Heart left ventricle (tissue), 16 donors: ENCODE measurements at regions not wholly inside any gene's neighbourhood (a gene's known extent, or its start where the extent isn't known, plus 50 kb on each side); places are given as distances from the start of the nearest gene placed in this dataset.

Experiments used
- ATAC-seq, 4 donors: fragments of 200-7000 bp; cut with Tn5 transposase; one replicate each; pipeline ENCODE4 v1.9.1; 2020 to 2022; ENCODE audit warnings: moderate library complexity in 4 of 4, mild to moderate bottlenecking in 3 of 4, moderate number of reproducible peaks in 1 of 4
- DNase-seq, 5 donors: peaks; one replicate each; pipeline ENCODE4 v3.0.0-alpha.2; 2020
- H3K27ac ChIP-seq, 12 donors: fragments of 200-600 bp; sonication (generic) in 4 of 12; one replicate each; pipeline versions ENCODE4 v1.5.0 to v1.8.0; 2016 to 2022; ENCODE audit warnings: mild to moderate bottlenecking in 2 of 12
- H3K27me3 ChIP-seq, 9 donors: fragments of 200-600 bp; sonication (generic) in 2 of 9; one replicate each; pipeline versions ENCODE4 v1.5.1 to v1.8.0; 2016 to 2022; ENCODE audit warnings: mild to moderate bottlenecking in 3 of 9
- H3K36me3 ChIP-seq, 9 donors: fragments of 200-600 bp; sonication (generic) in 2 of 9; one replicate each; pipeline versions ENCODE4 v1.5.0 to v1.8.0; 2018 to 2022; ENCODE audit warnings: mild to moderate bottlenecking in 2 of 9
- H3K4me1 ChIP-seq, 12 donors: fragments of 200-600 bp; sonication (generic) in 4 of 12; one replicate each; pipeline versions ENCODE4 v1.5.0 to v1.8.0; 2016 to 2022; ENCODE audit warnings: mild to moderate bottlenecking in 3 of 12
- H3K4me3 ChIP-seq, 12 donors: fragments of 200-600 bp; sonication (generic) in 4 of 12; one replicate each; pipeline versions ENCODE4 v1.5.0 to v1.8.0; 2017 to 2022; ENCODE audit warnings: mild to moderate bottlenecking in 9 of 12, moderate library complexity in 4 of 12
- H3K9me3 ChIP-seq, 12 donors: fragments of 200-600 bp; sonication (generic) in 4 of 12; one replicate each; pipeline versions ENCODE4 v1.5.0 to v1.8.0; 2016 to 2022; ENCODE audit warnings: mild to moderate bottlenecking in 1 of 12
- CTCF ChIP-seq, 12 donors: fragments of 200-600 bp; sonication (generic) in 4 of 12; IDR thresholded peaks; one replicate each; pipeline versions ENCODE4 v1.5.0 to v1.8.0; 2018 to 2022; ENCODE audit warnings: antibody characterized with exemption in 12 of 12, mild to moderate bottlenecking in 5 of 12
- POLR2A ChIP-seq, 2 donors: fragments of 450-650 bp; IDR thresholded peaks; one replicate each; pipeline ENCODE4 v1.6.1; 2017; ENCODE audit warnings: antibody characterized with exemption in 2 of 2, mild to moderate bottlenecking in 2 of 2, moderate library complexity in 2 of 2
- WGBS, 4 donors: extraction: QIAGEN DNeasy Blood & Tissue Kit in 2 of 4; methylation state at CpG; one replicate each; pipeline versions ENCODE4 v1.1.5 to v1.1.7; 2013 to 2018; 5-methylcytosine and 5-hydroxymethylcytosine counted together
- intact Hi-C, 10 donors: fragments of 100-400 bp; cut with DNase I; formaldehyde crosslinking; loops; one replicate each; pipeline versions ENCODE4 v1.11.1 to v1.14.2; 2022
- donor health status: ischemic (EF 13 %, LVEDD 7.1; RV severe dilation, severe dysfunction).
- donor health status: healthy with polysubstance abuse.
- donor health status: DM: no; HTN: yes; CAD: no.
- donor health status: DM: no; HTN: no; CAD: no.
- donor health status: ischemic (EF 25% LVEDD 6.9; RV normal size, moderate dysfunction).
- donor health status: ischemic (EF 25% LVEDD 5.7; RV mildly dilated, moderate dysfunction).
- donor health status: healthy.
- donor health status: DM: yes; HTN: yes; CAD: no.
- donor health status: ischemic (EF 35%, LVEDD 5.7; RV mildly dilated, moderate dysfunction).
- donor health status: nonischemic (EF 11% LVEDD 7.7; RV severe dilation, severe dysfunction).
- donor health status: DM: yes; HTN: yes; CAD: no.
- donor health status: PGD.
- donor health status: ischemic (EF 29% LVEDD 5.4; RV normal size, mild dysfunction).
- donor health status: nonischemic (EF 23%, LVEDD 6.1; RV moderate dilation, normal function).

DNA sequence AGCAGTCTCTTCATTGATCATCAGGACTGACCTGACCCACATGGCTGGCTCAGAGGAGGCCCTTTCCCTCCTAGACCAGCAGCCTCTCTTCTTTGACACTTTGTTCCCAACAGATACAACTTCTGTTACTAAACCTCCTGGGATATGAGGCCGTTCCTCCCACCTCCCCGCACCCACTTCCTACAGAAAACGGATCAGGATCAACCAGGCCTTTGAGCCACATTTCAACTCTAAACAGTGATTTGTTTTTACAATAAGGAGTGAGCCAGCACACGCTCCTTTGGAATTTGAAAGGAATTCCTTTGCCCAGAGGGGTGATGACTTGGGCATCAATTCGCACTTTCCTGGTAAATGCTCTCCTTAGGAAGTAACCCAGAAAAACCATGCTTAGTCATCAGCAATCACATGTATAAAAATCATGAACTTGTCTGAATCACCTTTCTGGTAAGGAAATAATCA lies 180.4 kb downstream of the FAM124B start:
- no peak for TF ChIP-seq POLR2A (IDR thresholded peaks at IDR 0.05)
- TF ChIP-seq CTCF (IDR thresholded peaks at IDR 0.05): no peak
- ATAC-seq (no peak), DNase-seq (no peak)
- Histone ChIP-seq H3K4me1 (peaks cover 0 to 12% (median 0%) of the 10 kb centered on the region in 12 donors), H3K9me3 (peaks cover 0 to 10% (median 0%) of the 10 kb centered on the region in 12 donors), H3K27ac (peak overlapping the region in 1 of 12 donors; percentile 32), H3K36me3 (no peaks in the 10 kb centered on the region), H3K4me3 (no peak overlapping the region), H3K27me3 (no peaks in the 10 kb centered on the region)
- WGBS, 4 donors: 41 to 45% (median 44%) methylated on average over 5 of the region's 5 CpGs
- intact Hi-C loops: no loop called here

DNA sequence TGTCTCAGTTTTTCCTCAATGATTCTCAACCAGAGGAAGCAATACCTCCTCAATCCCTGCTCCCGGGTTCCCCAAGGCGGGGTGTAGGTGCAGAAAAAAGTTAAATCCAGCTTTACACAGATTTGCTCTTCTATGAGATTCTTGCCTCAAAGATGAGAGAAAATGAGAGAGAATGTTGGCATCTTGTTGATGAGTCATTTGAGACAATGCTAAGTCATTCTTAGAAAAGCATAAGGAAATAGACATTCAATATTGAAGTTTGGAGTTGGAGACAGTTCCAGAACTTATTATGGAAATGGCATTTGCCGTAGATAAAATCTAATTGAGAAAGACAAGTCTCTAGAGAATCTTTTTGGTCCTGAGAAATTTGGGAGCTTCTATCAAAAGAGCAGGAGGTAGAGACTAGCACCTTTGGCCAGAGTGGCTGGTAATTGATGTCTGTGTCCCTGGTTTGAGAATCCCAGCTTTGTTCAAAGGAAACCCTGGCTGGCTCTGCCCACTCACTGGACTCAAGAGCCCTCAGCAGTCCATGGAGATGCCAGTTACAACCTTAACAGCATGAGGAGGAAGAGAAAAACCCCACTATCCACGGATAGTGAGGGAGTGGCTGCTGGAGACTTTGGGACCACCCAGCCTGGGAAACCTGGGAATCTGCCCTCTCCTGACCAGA lies 181.2 kb downstream of the FAM124B start:
- intact Hi-C loops: no loop called here
- Histone ChIP-seq H3K9me3 (peaks cover 0 to 10% (median 0%) of the 10 kb centered on the region in 12 donors), H3K4me3 (no peak overlapping the region), H3K4me1 (peaks cover 0 to 12% (median 0%) of the 10 kb centered on the region in 12 donors), H3K27ac (no peak overlapping the region), H3K36me3 (no peaks in the 10 kb centered on the region), H3K27me3 (no peaks in the 10 kb centered on the region)
- no peak for DNase-seq
- TF ChIP-seq CTCF (IDR thresholded peaks at IDR 0.05): no peak
- no peak for TF ChIP-seq POLR2A (IDR thresholded peaks at IDR 0.05)
- 57 to 79% (median 61%) methylated on average over 4 of the region's 4 CpGs for WGBS, 4 donors
- no peak for ATAC-seq

- Histone ChIP-seq H3K27me3 (no peaks in the 10 kb centered on the region), H3K27ac (no peak overlapping the region), H3K4me1 (peaks cover 0 to 12% (median 0%) of the 10 kb centered on the region in 12 donors), H3K36me3 (no peaks in the 10 kb centered on the region), H3K4me3 (no peak overlapping the region), H3K9me3 (peaks cover 0 to 10% (median 0%) of the 10 kb centered on the region in 12 donors)
- intact Hi-C loops: no loop called here
- WGBS, 4 donors: 65 to 78% (median 67%) methylated on average over 5 of the region's 5 CpGs
- DNase-seq: no peak
- no peak for ATAC-seq
- TF ChIP-seq CTCF (IDR thresholded peaks at IDR 0.05) (no peak), POLR2A (IDR thresholded peaks at IDR 0.05) (no peak)
These were observed 180.7 kb upstream of the SERPINE2 start for GRCh38 chr2:224219781-224220180.

GRCh38 chr2:224217962-224218347 lies 178.9 kb upstream of the SERPINE2 start:
- intact Hi-C loops: no loop called here
- ATAC-seq: peak in 3 of 4 donors; percentile 53 to 89 (median 58)
- WGBS, 4 donors: 32 to 37% (median 34%) methylated on average over 3 of the region's 3 CpGs
- no peaks in the 10 kb centered on the region for H3K27me3 ChIP-seq
- H3K4me1 ChIP-seq: peaks cover 0 to 8% (median 0%) of the 10 kb centered on the region in 12 donors
- no peak overlapping the region for H3K4me3 ChIP-seq
- peaks cover 0 to 10% (median 0%) of the 10 kb centered on the region in 12 donors for H3K9me3 ChIP-seq
- DNase-seq: peak in 4 of 5 donors; percentile 23 to 52 (median 30)
- no peaks in the 10 kb centered on the region for H3K36me3 ChIP-seq
- H3K27ac ChIP-seq: peak overlapping the region in 1 of 12 donors; percentile 29
- TF ChIP-seq POLR2A (IDR thresholded peaks at IDR 0.05) (no peak), CTCF (IDR thresholded peaks at IDR 0.05) (no peak)
